ENCODE measurements at regions not wholly inside any gene's neighbourhood (a gene's known extent, or its start where the extent isn't known, plus 50 kb on each side); places are given as distances from the start of the nearest gene placed in this dataset.

DNA sequence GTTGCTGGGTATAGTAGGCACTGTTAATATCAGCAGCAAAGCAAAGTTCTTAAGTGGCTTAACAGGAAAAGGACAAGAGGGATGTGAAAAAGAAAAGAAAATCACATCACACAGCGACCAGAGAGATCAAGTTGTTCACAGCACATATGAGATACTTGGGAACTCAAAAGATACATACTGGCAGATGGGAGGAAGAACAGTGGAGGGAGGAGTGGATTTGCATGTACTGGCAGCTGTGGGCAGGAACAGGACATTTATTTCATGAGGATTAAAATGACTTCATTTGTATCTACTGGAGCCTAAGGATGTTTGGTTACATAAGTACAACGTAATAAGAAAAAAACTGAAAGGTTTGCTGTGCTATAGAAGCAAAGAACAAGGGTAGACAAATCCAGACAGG lies 136.5 kb upstream of the IFNG-AS1 start (continued):
- TF ChIP-seq, protein P1, sequence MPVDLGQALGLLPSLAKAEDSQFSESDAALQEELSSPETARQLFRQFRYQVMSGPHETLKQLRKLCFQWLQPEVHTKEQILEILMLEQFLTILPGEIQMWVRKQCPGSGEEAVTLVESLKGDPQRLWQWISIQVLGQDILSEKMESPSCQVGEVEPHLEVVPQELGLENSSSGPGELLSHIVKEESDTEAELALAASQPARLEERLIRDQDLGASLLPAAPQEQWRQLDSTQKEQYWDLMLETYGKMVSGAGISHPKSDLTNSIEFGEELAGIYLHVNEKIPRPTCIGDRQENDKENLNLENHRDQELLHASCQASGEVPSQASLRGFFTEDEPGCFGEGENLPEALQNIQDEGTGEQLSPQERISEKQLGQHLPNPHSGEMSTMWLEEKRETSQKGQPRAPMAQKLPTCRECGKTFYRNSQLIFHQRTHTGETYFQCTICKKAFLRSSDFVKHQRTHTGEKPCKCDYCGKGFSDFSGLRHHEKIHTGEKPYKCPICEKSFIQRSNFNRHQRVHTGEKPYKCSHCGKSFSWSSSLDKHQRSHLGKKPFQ (CRISPR knock-in tag; IDR thresholded peaks at IDR 0.05; ENCODE audit: insufficient replicate concordance): no peak
- TF ChIP-seq ZFP1 (CRISPR knock-in tag; IDR thresholded peaks at IDR 0.05): no peak

DNA sequence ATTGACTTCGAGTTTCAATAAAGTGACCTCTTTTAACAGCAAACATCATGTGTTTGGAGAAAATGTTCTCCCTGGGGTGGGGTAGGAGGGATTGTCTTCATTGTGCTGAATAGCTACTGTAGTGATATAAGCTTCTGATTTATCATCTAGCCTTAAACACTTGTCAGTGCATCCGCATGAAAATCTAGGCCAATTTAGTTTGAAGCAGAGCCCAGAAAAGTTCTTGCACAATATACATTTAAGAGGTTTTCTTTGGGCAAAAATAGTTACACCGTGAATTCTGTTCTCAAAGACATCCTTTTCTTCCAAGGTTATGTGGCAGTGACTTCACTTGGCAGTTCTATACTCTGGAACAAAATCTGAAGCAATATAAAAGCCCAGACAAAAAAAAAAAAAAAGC lies 136.0 kb upstream of the IFNG-AS1 start:
- Histone ChIP-seq H2AFZ (ENCODE audit: low read length) (no peak overlapping the region), H3K27ac (ENCODE audit: extremely low read length, insufficient read depth, low read length) (no peak overlapping the region), H4K20me1 (ENCODE audit: insufficient read depth, low read length) (no peaks in the 10 kb centered on the region), H3K27me3 (ENCODE audit: control insufficient read depth in 1 of 2, insufficient read depth in 2 of 2, low read length in 2 of 2) (no peaks in the 10 kb centered on the region), H3K4me2 (ENCODE audit: low read depth, low read length) (no peak overlapping the region), H3K9me3 (ENCODE audit: low read length) (no peaks in the 10 kb centered on the region), H3K79me2 (ENCODE audit: insufficient read depth, low read length) (no peaks in the 10 kb centered on the region), H3K36me3 (replicated peaks in 1 of 2; ENCODE audit: control insufficient read depth in 1 of 2, insufficient read depth in 2 of 2, low read length in 2 of 2) (no peaks in the 10 kb centered on the region), H3K4me1 (ENCODE audit: insufficient read depth, low read length) (no peaks in the 10 kb centered on the region), H3K4me3 (replicated peaks in 1 of 3; ENCODE audit: insufficient read depth in 1 of 3, low read depth in 2 of 3, low read length in 3 of 3) (no peak overlapping the region), H3K9ac (ENCODE audit: insufficient read depth, low read depth, low read length) (no peak overlapping the region)
- ATAC-seq: no peak
- no peak for DNase-seq (ENCODE audit: low spot score)
- ChIA-PET POLR2A (no interaction called here), CTCF (ENCODE audit: low intra/inter-chr PET ratio, low total read pairs) (no interaction called here)
- in situ Hi-C loops (cut with HindIII; ENCODE audit: extremely low pct_ligation_motif_present, low pct_unique_long_range_greater_than_20kb) (no loop called here), intact Hi-C loops (cut with micrococcal nuclease; ENCODE audit: unreplicated experiment) (no loop called here)
- no peak for FAIRE-seq
- WGBS (ENCODE audit: low lambda C conversion rate): 5% methylated on average over 3 of the region's 3 CpGs
- no TSS peak for BruUV-seq (replicated peaks)
- TF ChIP-seq ZBTB46 (CRISPR knock-in tag; IDR thresholded peaks at IDR 0.05; ENCODE audit: borderline replicate concordance): no peak
- no peak for TF ChIP-seq ZNF3 (CRISPR knock-in tag; IDR thresholded peaks at IDR 0.05)
- no peak for TF ChIP-seq ZNF766 (CRISPR knock-in tag; IDR thresholded peaks at IDR 0.05; ENCODE audit: borderline replicate concordance)
- TF ChIP-seq SATB2 (CRISPR knock-in tag; IDR thresholded peaks at IDR 0.05): no peak
- TF ChIP-seq KLF15 (CRISPR knock-in tag; IDR thresholded peaks at IDR 0.05; ENCODE audit: borderline replicate concordance): no peak
- TF ChIP-seq KLF13 (CRISPR knock-in tag; IDR thresholded peaks at IDR 0.05): no peak
- TF ChIP-seq MIXL1 (CRISPR knock-in tag; IDR thresholded peaks at IDR 0.05): no peak
- TF ChIP-seq FOXP1 (IDR thresholded peaks at IDR 0.05): no peak
- no peak for TF ChIP-seq FOXP1 (CRISPR knock-in tag; IDR thresholded peaks at IDR 0.05)
- TF ChIP-seq RNF2 (conservative IDR thresholded peaks at IDR 0.05; ENCODE audit: low read depth): no peak
- TF ChIP-seq MTA3 (CRISPR knock-in tag; IDR thresholded peaks at IDR 0.05): no peak
- TF ChIP-seq, protein P2, sequence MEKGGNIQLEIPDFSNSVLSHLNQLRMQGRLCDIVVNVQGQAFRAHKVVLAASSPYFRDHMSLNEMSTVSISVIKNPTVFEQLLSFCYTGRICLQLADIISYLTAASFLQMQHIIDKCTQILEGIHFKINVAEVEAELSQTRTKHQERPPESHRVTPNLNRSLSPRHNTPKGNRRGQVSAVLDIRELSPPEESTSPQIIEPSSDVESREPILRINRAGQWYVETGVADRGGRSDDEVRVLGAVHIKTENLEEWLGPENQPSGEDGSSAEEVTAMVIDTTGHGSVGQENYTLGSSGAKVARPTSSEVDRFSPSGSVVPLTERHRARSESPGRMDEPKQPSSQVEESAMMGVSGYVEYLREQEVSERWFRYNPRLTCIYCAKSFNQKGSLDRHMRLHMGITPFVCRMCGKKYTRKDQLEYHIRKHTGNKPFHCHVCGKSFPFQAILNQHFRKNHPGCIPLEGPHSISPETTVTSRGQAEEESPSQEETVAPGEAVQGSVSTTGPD (CRISPR knock-in tag; IDR thresholded peaks at IDR 0.05): no peak
- no peak for TF ChIP-seq NFIB (CRISPR knock-in tag; IDR thresholded peaks at IDR 0.05; ENCODE audit: borderline replicate concordance)
- no peak for TF ChIP-seq ELF1 (CRISPR knock-in tag; IDR thresholded peaks at IDR 0.05)
